GM18907 (cell line): ENCODE measurements at regions not wholly inside any gene's neighbourhood (a gene's known extent, or its start where the extent isn't known, plus 50 kb on each side); places are given as distances from the start of the nearest gene placed in this dataset.
"Not testable (repeated sequence)": the region's sequence is repeated elsewhere in the genome, so short reads cannot be mapped to it uniquely, and the experiment has no call there.

Experiments used
- ATAC-seq: cut with Tn5 transposase; IDR thresholded peaks from one replicate; pipeline ENCODE4 v1.9.1; 2021; ENCODE audit warnings: mild to moderate bottlenecking, moderate library complexity; ENCODE audit not compliant: unreplicated experiment

- ATAC-seq: no peak
These were observed 113.2 kb upstream of the VWC2 start for GRCh38 chr7:49660170-49660783.

GRCh38 chr7:49660976-49661375 lies 112.5 kb upstream of the VWC2 start:
- no peak for ATAC-seq

- not testable (repeated sequence) for ATAC-seq
These were observed 107.5 kb upstream of the VWC2 start for GRCh38 chr7:49665963-49666362.

GRCh38 chr7:49666764-49667163 lies 106.7 kb upstream of the VWC2 start:
- no peak for ATAC-seq

GRCh38 chr7:49669285-49669684 lies 104.2 kb upstream of the VWC2 start:
- ATAC-seq: no peak

GRCh38 chr7:49669692-49670260 lies 103.7 kb upstream of the VWC2 start:
- ATAC-seq: no peak

- no peak for ATAC-seq
These were observed 102.4 kb upstream of the VWC2 start for GRCh38 chr7:49670991-49671390.

- no peak for ATAC-seq
These were observed 80.9 kb upstream of the VWC2 start for GRCh38 chr7:49692516-49692915.

GRCh38 chr7:49695971-49696370 lies 77.5 kb upstream of the VWC2 start:
- ATAC-seq: no peak

GRCh38 chr7:49700841-49701240 lies 72.6 kb upstream of the VWC2 start:
- ATAC-seq: no peak

GRCh38 chr7:49702099-49702498 lies 71.3 kb upstream of the VWC2 start:
- ATAC-seq: no peak

GRCh38 chr7:49703337-49703736 lies 70.1 kb upstream of the VWC2 start:
- no peak for ATAC-seq

GRCh38 chr7:49703881-49704280 lies 69.6 kb upstream of the VWC2 start:
- no peak for ATAC-seq

- no peak for ATAC-seq
These were observed 67.3 kb upstream of the VWC2 start for GRCh38 chr7:49706106-49706505.

GRCh38 chr7:49707891-49708290 lies 65.5 kb upstream of the VWC2 start:
- ATAC-seq: no peak

GRCh38 chr7:49708590-49708989 lies 64.8 kb upstream of the VWC2 start:
- ATAC-seq: no peak

GRCh38 chr7:49711072-49711723 lies 62.2 kb upstream of the VWC2 start:
- ATAC-seq: not testable (repeated sequence)

- ATAC-seq: no peak
These were observed 59.3 kb upstream of the VWC2 start for GRCh38 chr7:49714182-49714581.

GRCh38 chr7:49715486-49715885 lies 58.0 kb upstream of the VWC2 start:
- no peak for ATAC-seq

- no peak for ATAC-seq
These were observed 55.9 kb upstream of the VWC2 start for GRCh38 chr7:49717547-49717946.

GRCh38 chr7:49718760-49719159 lies 54.7 kb upstream of the VWC2 start:
- no peak for ATAC-seq

- no peak for ATAC-seq
These were observed 52.0 kb upstream of the VWC2 start for GRCh38 chr7:49721441-49721840.
